Upper lobe of left lung (tissue), 6 donors: ENCODE measurements at regions not wholly inside any gene's neighbourhood (a gene's known extent, or its start where the extent isn't known, plus 50 kb on each side); places are given as distances from the start of the nearest gene placed in this dataset.

Experiments
- ATAC-seq, 2 donors: fragments of 200-7000 bp; cut with Tn5 transposase; one replicate each; pipeline ENCODE4 v1.9.1; 2022; ENCODE audit warnings: mild to moderate bottlenecking in 2 of 2, moderate library complexity in 2 of 2; ENCODE audit not compliant: low FRiP score in 2 of 2
- DNase-seq, 2 donors: peaks; one replicate each; pipeline ENCODE4 v3.0.0-alpha.2; 2019 to 2020
- H3K27ac ChIP-seq, 4 donors: fragments of 200-600 bp; sonication (generic); one replicate each; pipeline ENCODE4 v1.5.1; 2016 to 2019
- H3K27me3 ChIP-seq, 4 donors: fragments of 200-600 bp; sonication (generic); one replicate each; pipeline ENCODE4 v1.5.1; 2017 to 2019
- H3K36me3 ChIP-seq, 4 donors: fragments of 200-600 bp; sonication (generic); one replicate each; pipeline ENCODE4 v1.5.1; 2016 to 2019
- H3K4me1 ChIP-seq, 4 donors: fragments of 200-600 bp; sonication (generic); one replicate each; pipeline ENCODE4 v1.5.1; 2018 to 2019
- H3K4me3 ChIP-seq, 4 donors: fragments of 200-600 bp; sonication (generic); one replicate each; pipeline ENCODE4 v1.5.1; 2017 to 2019; ENCODE audit warnings: mild to moderate bottlenecking in 2 of 4, moderate library complexity in 1 of 4
- H3K9me3 ChIP-seq, 4 donors: fragments of 200-600 bp; sonication (generic); one replicate each; pipeline ENCODE4 v1.5.1; 2018 to 2019
- EP300 ChIP-seq, 4 donors: sonication (generic); formaldehyde crosslinking; IDR thresholded peaks; one replicate each; pipeline ENCODE4 v1.5.1; 2017; ENCODE audit warnings: antibody characterized with exemption in 4 of 4, control low read depth in 2 of 4
- POLR2A ChIP-seq, 4 donors: fragments of 450-650 bp; IDR thresholded peaks; one replicate each; pipeline ENCODE4 v1.5.1; 2016 to 2017; ENCODE audit warnings: antibody characterized with exemption in 4 of 4, mild to moderate bottlenecking in 2 of 4
- POLR2AphosphoS5 ChIP-seq, 2 donors: sonication (generic); formaldehyde crosslinking; IDR thresholded peaks; one replicate each; pipeline ENCODE4 v1.5.1; 2017; ENCODE audit warnings: antibody characterized with exemption in 2 of 2
- WGBS, 2 donors: methylation state at CpG; one replicate each; pipeline ENCODE4 v1.1.5; 2017 to 2018; 5-methylcytosine and 5-hydroxymethylcytosine counted together
- TF ChIP-seq, protein P1 (sequence below), 6 experiments: fragments of 450-650 bp in 4 of 6; fragments of 200-600 bp in 2 of 6; sonication (generic) in 2 of 6; IDR thresholded peaks; one replicate each; pipeline ENCODE4 v1.5.1; 2016 to 2019; ENCODE audit warnings: antibody characterized with exemption in 6 of 6
- donor health status: DM: no; HTN: no; CAD: no; lungs with moderate emphysema.
- donor health status: DM: no; HTN: yes; CAD: no; lungs with severe emphysema.

DNA sequence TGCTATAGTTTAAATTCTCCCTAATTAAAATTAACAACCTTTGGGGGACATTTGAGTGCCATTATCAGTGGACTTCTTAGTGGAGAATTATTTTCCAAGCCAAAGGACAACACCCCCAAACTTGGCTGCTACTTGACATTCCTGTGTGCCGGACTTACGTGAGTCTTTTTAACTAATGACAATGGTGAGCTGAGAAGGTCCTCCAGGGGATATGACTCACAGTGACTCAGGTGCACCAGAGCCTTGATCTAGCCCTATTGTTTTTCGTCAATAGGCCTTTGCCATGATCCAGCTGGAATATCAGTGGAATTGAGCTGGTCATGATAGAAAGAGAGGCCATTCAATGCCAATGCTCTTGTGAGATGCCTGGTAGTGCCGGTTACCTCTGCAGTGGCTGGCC, 118.1 kb upstream of the CXCR4 start:
- ATAC-seq: peak in 1 of 2 donors; percentile 38
- H3K4me3 ChIP-seq: no peak overlapping the region

DNA sequence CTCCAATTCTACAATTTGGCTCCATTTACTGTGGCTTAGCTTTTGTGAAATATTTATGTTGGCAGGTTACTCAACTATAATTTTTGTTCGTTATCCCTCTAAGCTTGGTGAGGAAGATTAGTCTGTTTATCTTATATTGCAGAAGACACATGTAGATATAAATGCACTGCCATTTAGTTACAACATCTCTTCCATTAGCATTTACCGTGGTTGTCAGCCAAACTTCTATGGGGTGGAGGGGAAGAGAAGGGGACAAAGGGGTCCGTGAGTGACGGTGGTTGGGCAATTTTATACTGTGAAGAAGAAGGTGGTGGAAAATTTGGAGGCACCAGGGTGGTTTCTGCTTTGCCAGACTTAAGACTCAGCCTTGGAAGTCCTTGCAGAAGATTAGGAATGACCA, 117.6 kb upstream of the CXCR4 start:
- ATAC-seq (no peak), DNase-seq (no peak)
- no peak overlapping the region for H3K4me3 ChIP-seq
- H3K4me1 ChIP-seq: peaks cover 7 to 14% (median 9%) of the 10 kb centered on the region in 4 donors
- WGBS, 2 donors: 65 to 76% methylated on average over 4 of the region's 4 CpGs
- H3K27me3 ChIP-seq: no peaks in the 10 kb centered on the region
- no peak for TF ChIP-seq POLR2AphosphoS5 (IDR thresholded peaks at IDR 0.05)
- no peak for TF ChIP-seq EP300 (IDR thresholded peaks at IDR 0.05)
- no peak for TF ChIP-seq POLR2A (IDR thresholded peaks at IDR 0.05)
- no peak overlapping the region for H3K27ac ChIP-seq
- H3K36me3 ChIP-seq: no peaks in the 10 kb centered on the region
- no peaks in the 10 kb centered on the region for H3K9me3 ChIP-seq

More for the DNA sequence above, 118.1 kb upstream of the CXCR4 start:
- 61 to 63% methylated on average over 4 of the region's 4 CpGs for WGBS, 2 donors
- Histone ChIP-seq H3K9me3 (no peaks in the 10 kb centered on the region), H3K36me3 (no peaks in the 10 kb centered on the region), H3K4me1 (peaks cover 7 to 14% (median 9%) of the 10 kb centered on the region in 4 donors), H3K27ac (no peak overlapping the region), H3K27me3 (no peaks in the 10 kb centered on the region)
- TF ChIP-seq EP300 (IDR thresholded peaks at IDR 0.05) (no peak), POLR2AphosphoS5 (IDR thresholded peaks at IDR 0.05) (no peak), POLR2A (IDR thresholded peaks at IDR 0.05) (no peak)
- TF ChIP-seq, protein P1, sequence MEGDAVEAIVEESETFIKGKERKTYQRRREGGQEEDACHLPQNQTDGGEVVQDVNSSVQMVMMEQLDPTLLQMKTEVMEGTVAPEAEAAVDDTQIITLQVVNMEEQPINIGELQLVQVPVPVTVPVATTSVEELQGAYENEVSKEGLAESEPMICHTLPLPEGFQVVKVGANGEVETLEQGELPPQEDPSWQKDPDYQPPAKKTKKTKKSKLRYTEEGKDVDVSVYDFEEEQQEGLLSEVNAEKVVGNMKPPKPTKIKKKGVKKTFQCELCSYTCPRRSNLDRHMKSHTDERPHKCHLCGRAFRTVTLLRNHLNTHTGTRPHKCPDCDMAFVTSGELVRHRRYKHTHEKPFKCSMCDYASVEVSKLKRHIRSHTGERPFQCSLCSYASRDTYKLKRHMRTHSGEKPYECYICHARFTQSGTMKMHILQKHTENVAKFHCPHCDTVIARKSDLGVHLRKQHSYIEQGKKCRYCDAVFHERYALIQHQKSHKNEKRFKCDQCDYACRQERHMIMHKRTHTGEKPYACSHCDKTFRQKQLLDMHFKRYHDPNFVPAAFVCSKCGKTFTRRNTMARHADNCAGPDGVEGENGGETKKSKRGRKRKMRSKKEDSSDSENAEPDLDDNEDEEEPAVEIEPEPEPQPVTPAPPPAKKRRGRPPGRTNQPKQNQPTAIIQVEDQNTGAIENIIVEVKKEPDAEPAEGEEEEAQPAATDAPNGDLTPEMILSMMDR (IDR thresholded peaks at IDR 0.05): no peak
- DNase-seq: no peak

DNA sequence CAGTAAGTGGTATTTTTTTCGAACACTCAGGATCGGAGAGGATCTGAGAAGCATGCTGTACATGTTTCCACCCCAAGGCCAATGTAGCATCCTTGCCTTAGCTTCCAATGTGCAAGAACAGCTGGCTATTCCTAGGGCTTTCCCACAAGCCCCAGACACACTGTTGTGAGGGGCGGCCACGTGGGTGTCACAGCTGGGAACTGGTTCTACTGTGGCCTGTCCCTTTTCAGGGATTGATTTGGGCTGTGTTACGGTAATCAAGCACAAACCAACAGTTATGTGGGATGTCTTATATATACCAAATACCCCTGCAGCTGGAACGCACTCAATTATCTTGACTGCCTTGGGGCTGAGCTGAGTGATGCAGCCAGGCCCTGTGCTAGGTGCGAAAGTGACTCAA, 116.3 kb upstream of the CXCR4 start:
- TF ChIP-seq POLR2A (IDR thresholded peaks at IDR 0.05) (no peak), EP300 (IDR thresholded peaks at IDR 0.05) (no peak), POLR2AphosphoS5 (IDR thresholded peaks at IDR 0.05) (no peak)
- TF ChIP-seq, protein P1 (IDR thresholded peaks at IDR 0.05): no peak
- Histone ChIP-seq H3K9me3 (no peaks in the 10 kb centered on the region), H3K4me1 (peaks cover 5 to 12% (median 7%) of the 10 kb centered on the region in 4 donors), H3K4me3 (no peak overlapping the region), H3K27ac (no peak overlapping the region), H3K27me3 (no peaks in the 10 kb centered on the region), H3K36me3 (no peaks in the 10 kb centered on the region)
- 98 to 99% methylated on average over 7 of the region's 7 CpGs for WGBS, 2 donors
- DNase-seq (no peak), ATAC-seq (no peak)

DNA sequence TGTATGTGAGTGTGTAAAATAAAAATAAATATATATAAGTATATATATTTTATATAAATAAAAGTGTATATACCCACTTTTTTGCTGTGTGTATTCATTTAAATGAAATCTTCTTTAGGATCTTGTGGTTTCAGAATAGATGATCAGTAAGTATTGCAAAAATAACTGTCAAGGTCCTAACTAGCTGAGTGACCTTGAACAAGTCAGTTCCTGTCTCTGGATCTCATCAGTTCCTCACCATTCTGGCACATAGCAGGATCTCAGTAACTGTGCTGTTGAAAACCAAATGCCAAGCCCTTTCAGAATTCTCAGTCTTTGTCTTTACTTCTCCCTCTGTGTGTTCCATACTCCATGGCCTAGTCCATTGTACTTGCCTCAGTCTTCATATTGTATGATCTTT, 115.3 kb upstream of the CXCR4 start:
- no peaks in the 10 kb centered on the region for H3K27me3 ChIP-seq
- DNase-seq: no peak
- H3K9me3 ChIP-seq: no peaks in the 10 kb centered on the region
- no peaks in the 10 kb centered on the region for H3K36me3 ChIP-seq
- no peak overlapping the region for H3K27ac ChIP-seq
- TF ChIP-seq, protein P1 (IDR thresholded peaks at IDR 0.05): no peak
- TF ChIP-seq EP300 (IDR thresholded peaks at IDR 0.05) (no peak), POLR2AphosphoS5 (IDR thresholded peaks at IDR 0.05) (no peak), POLR2A (IDR thresholded peaks at IDR 0.05) (no peak)
- H3K4me1 ChIP-seq: peaks cover 1 to 6% (median 3%) of the 10 kb centered on the region in 4 donors
- ATAC-seq: no peak
- H3K4me3 ChIP-seq: no peak overlapping the region

DNA sequence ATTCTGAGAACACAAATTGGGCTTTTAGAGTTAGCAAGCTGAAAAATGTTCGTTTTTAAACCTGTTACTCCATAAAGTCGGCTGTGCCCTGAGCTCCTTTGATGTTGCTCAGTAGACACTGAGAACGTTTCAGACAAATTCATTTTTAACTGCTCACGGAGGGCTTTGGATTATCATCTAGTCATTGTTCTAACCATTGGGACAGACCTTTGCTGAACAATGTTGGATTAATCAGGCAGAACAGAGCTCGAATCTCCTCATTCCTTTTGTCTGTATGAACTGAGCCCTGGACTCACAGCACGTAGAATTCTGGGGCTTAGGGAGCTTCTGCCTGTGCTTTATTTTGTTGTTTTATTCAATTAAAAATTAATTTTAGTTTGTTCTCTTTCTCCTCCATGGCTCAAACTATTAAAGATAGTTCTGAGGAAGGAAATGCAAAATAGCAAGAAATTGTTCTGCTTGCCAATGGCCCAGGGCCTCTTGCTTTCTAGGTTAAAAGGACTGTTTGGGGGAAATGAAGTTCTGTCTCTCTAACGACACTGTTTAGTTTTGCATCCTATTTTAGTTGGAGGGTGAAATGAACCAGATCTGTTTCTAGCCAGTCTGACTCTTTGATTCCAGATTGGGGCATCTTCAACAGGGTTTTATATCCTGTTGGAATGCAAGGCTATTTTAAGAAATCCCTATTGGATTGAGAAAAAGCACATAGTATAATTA, 114.7 kb upstream of the CXCR4 start:
- DNase-seq (no peak), ATAC-seq (no peak)
- Histone ChIP-seq H3K27ac (no peak overlapping the region), H3K36me3 (no peaks in the 10 kb centered on the region), H3K27me3 (no peaks in the 10 kb centered on the region), H3K4me1 (no peaks in the 10 kb centered on the region), H3K4me3 (no peak overlapping the region), H3K9me3 (no peaks in the 10 kb centered on the region)
- 51% methylated on average over 7 of the region's 7 CpGs for WGBS, 2 donors
- TF ChIP-seq POLR2AphosphoS5 (IDR thresholded peaks at IDR 0.05) (no peak), EP300 (IDR thresholded peaks at IDR 0.05) (no peak), POLR2A (IDR thresholded peaks at IDR 0.05) (no peak)
- TF ChIP-seq, protein P1 (IDR thresholded peaks at IDR 0.05): no peak
